HEK293T (cell line): ENCODE measurements at regions not wholly inside any gene's neighbourhood (a gene's known extent, or its start where the extent isn't known, plus 50 kb on each side); places are given as distances from the start of the nearest gene placed in this dataset.

Experiments
- BHLHE40 ChIP-seq: fragments of 450-650 bp; IDR thresholded peaks from 2 replicates; pipeline ENCODE4 v1.6.1; 2016; ENCODE audit warnings: mild to moderate bottlenecking, moderate library complexity, borderline replicate concordance
- CTBP1 ChIP-seq: fragments of 450-650 bp; IDR thresholded peaks from 2 replicates; pipeline ENCODE4 v1.6.1; 2016; ENCODE audit warnings: borderline replicate concordance
- ELF4 ChIP-seq: fragments of 450-650 bp; IDR thresholded peaks from 2 replicates; pipeline ENCODE4 v1.6.1; 2017; ENCODE audit warnings: antibody characterized with exemption
- FOXA1 ChIP-seq: fragments of 450-650 bp; IDR thresholded peaks from 2 replicates; pipeline ENCODE4 v1.6.1; 2016; ENCODE audit warnings: mild to moderate bottlenecking
- FOXK2 ChIP-seq: fragments of 450-650 bp; IDR thresholded peaks from 2 replicates; pipeline ENCODE4 v1.6.1; 2016; ENCODE audit warnings: mild to moderate bottlenecking
- FOXM1 ChIP-seq: fragments of 450-650 bp; IDR thresholded peaks from 2 replicates; pipeline ENCODE4 v1.6.1; 2017; ENCODE audit warnings: mild to moderate bottlenecking, borderline replicate concordance
- LEF1 ChIP-seq: fragments of 450-650 bp; IDR thresholded peaks from 2 replicates; pipeline ENCODE4 v1.6.1; 2017; ENCODE audit warnings: mild to moderate bottlenecking, borderline replicate concordance
- NFRKB ChIP-seq: fragments of 450-650 bp; IDR thresholded peaks from 2 replicates; pipeline ENCODE4 v1.6.1; 2016; ENCODE audit warnings: mild to moderate bottlenecking, moderate library complexity
- PKNOX1 ChIP-seq: fragments of 450-650 bp; IDR thresholded peaks from 2 replicates; pipeline ENCODE4 v1.6.1; 2016
- SP1 ChIP-seq: fragments of 450-650 bp; IDR thresholded peaks from 2 replicates; pipeline ENCODE4 v1.6.1; 2017
- SUZ12 ChIP-seq: fragments of 450-650 bp; IDR thresholded peaks from 2 replicates; pipeline ENCODE4 v1.6.1; 2016; ENCODE audit warnings: mild to moderate bottlenecking

GRCh38 chr5:89690331-89690730 lies 719.2 kb downstream of the CETN3 start:
- TF ChIP-seq FOXK2 (no peak), CTBP1 (no peak), LEF1 (no peak), FOXA1 (no peak), SUZ12 (no peak), PKNOX1 (no peak), NFRKB (no peak), BHLHE40 (no peak), ELF4 (no peak), SP1 (no peak), FOXM1 (no peak)
